HG02642 (cell line): ENCODE measurements at regions not wholly inside any gene's neighbourhood (a gene's known extent, or its start where the extent isn't known, plus 50 kb on each side); places are given as distances from the start of the nearest gene placed in this dataset.

Experiments
- ATAC-seq: cut with Tn5 transposase; IDR thresholded peaks from one replicate; pipeline ENCODE4 v1.9.1; 2021; ENCODE audit warnings: mild to moderate bottlenecking; ENCODE audit not compliant: unreplicated experiment, poor library complexity

- ATAC-seq: peak; percentile 63
Observed at GRCh38 chr11:130636722-130637464, 188.4 kb downstream of the ADAMTS15 start.

- no peak for ATAC-seq
Observed at GRCh38 chr11:130637566-130637965, 189.1 kb downstream of the ADAMTS15 start.

GRCh38 chr11:130638033-130638432 lies 189.6 kb downstream of the ADAMTS15 start:
- ATAC-seq: no peak

- ATAC-seq: no peak
Observed at GRCh38 chr11:130638624-130639023, 190.2 kb downstream of the ADAMTS15 start.

GRCh38 chr11:130639369-130639768 lies 190.9 kb downstream of the ADAMTS15 start:
- no peak for ATAC-seq

GRCh38 chr11:130640526-130640925 lies 192.1 kb downstream of the ADAMTS15 start:
- ATAC-seq: no peak

- ATAC-seq: no peak
Observed at GRCh38 chr11:130641876-130642275, 193.4 kb downstream of the ADAMTS15 start.

GRCh38 chr11:130642994-130643393 lies 194.5 kb downstream of the ADAMTS15 start:
- ATAC-seq: no peak

GRCh38 chr11:130644187-130644586 lies 195.7 kb downstream of the ADAMTS15 start:
- no peak for ATAC-seq

GRCh38 chr11:130645164-130645842 lies 196.9 kb downstream of the ADAMTS15 start:
- no peak for ATAC-seq

GRCh38 chr11:130645843-130646197 lies 197.4 kb downstream of the ADAMTS15 start:
- ATAC-seq: no peak

- ATAC-seq: no peak
Observed at GRCh38 chr11:130646881-130647280, 198.4 kb downstream of the ADAMTS15 start.

- no peak for ATAC-seq
Observed at GRCh38 chr11:130647371-130647770, 198.9 kb downstream of the ADAMTS15 start.

- no peak for ATAC-seq
Observed at GRCh38 chr11:130649801-130650200, 201.4 kb downstream of the ADAMTS15 start.

GRCh38 chr11:130650456-130651030 lies 202.1 kb downstream of the ADAMTS15 start:
- ATAC-seq: no peak

GRCh38 chr11:130651066-130651855 lies 202.8 kb downstream of the ADAMTS15 start:
- no peak for ATAC-seq

GRCh38 chr11:130652671-130653335 lies 204.4 kb downstream of the ADAMTS15 start:
- no peak for ATAC-seq

GRCh38 chr11:130653838-130654636 lies 205.6 kb downstream of the ADAMTS15 start:
- ATAC-seq: no peak

- ATAC-seq: no peak
Observed at GRCh38 chr11:130655300-130655699, 206.9 kb downstream of the ADAMTS15 start.
